Smooth muscle cell (in vitro differentiated cells): ENCODE measurements at regions not wholly inside any gene's neighbourhood (a gene's known extent, or its start where the extent isn't known, plus 50 kb on each side); places are given as distances from the start of the nearest gene placed in this dataset.

Experiments
- DNase-seq: peaks from one replicate; lab custom pipeline; 2025; ENCODE audit not compliant: unreplicated experiment; lab: John Stamatoyannopoulos, UW
- H2AFZ ChIP-seq: fragments of 200-600 bp; sonication (generic); 2 replicates; pipeline ENCODE4 v1.6.0; 2016; ENCODE audit warnings: antibody characterized with exemption, low read depth, mild to moderate bottlenecking
- H3F3A ChIP-seq: fragments of 200-600 bp; sonication (generic); 2 replicates; pipeline ENCODE4 v1.6.0; 2017; ENCODE audit warnings: antibody characterized with exemption, low read depth
- H3K27ac ChIP-seq: fragments of 200-600 bp; sonication (generic); 2 replicates; pipeline ENCODE4 v1.5.1; 2016; ENCODE audit warnings: low read depth, mild to moderate bottlenecking
- H3K27me3 ChIP-seq: fragments of 200-600 bp; sonication (generic); 2 replicates; pipeline ENCODE4 v1.6.1; 2016; ENCODE audit warnings: low read depth, mild to moderate bottlenecking
- H3K36me3 ChIP-seq: fragments of 200-600 bp; sonication (generic); 2 replicates; pipeline ENCODE4 v1.5.1; 2016; ENCODE audit warnings: low read depth
- H3K4me1 ChIP-seq: fragments of 200-600 bp; sonication (generic); 2 replicates; pipeline ENCODE4 v1.5.1; 2016; ENCODE audit warnings: low read depth
- H3K4me2 ChIP-seq: fragments of 200-600 bp; sonication (generic); 2 replicates; pipeline ENCODE4 v1.6.0; 2016; ENCODE audit warnings: mild to moderate bottlenecking
- H3K4me3 ChIP-seq: fragments of 200-600 bp; sonication (generic); 2 replicates; pipeline ENCODE4 v1.5.1; 2016; ENCODE audit warnings: mild to moderate bottlenecking
- H3K79me2 ChIP-seq: fragments of 200-600 bp; sonication (generic); 2 replicates; pipeline ENCODE4 v1.6.0; 2016; ENCODE audit warnings: low read depth, mild to moderate bottlenecking
- H3K9ac ChIP-seq: fragments of 200-600 bp; sonication (generic); 2 replicates; pipeline ENCODE4 v1.6.0; 2016; ENCODE audit warnings: low read depth
- H3K9me3 ChIP-seq: fragments of 200-600 bp; sonication (generic); replicated peaks from 2 replicates; pipeline ENCODE4 v1.5.1; 2016; ENCODE audit warnings: low read depth
- H4K20me1 ChIP-seq: fragments of 200-600 bp; sonication (generic); 2 replicates; pipeline ENCODE4 v1.6.0; 2016; ENCODE audit warnings: low read depth
- CTCF ChIP-seq: fragments of 200-600 bp; sonication (generic); IDR thresholded peaks from 2 replicates; pipeline ENCODE4 v1.5.1; 2017; ENCODE audit warnings: borderline replicate concordance, mild to moderate bottlenecking, antibody characterized with exemption; ENCODE audit not compliant: insufficient read depth, poor library complexity, severe bottlenecking
- WGBS: methylation state at CpG from one replicate; pipeline ENCODE4 v1.1.7; 2016; ENCODE audit warnings: low lambda C conversion rate; 5-methylcytosine and 5-hydroxymethylcytosine counted together

- no peak overlapping the region for H2AFZ ChIP-seq
These were observed 187.5 kb upstream of the DTNA start for GRCh38 chr18:34522603-34523002.

GRCh38 chr18:34525244-34525643 lies 184.9 kb upstream of the DTNA start:
- Histone ChIP-seq H3K4me2 (no peak overlapping the region), H4K20me1 (no peaks in the 10 kb centered on the region), H3F3A (no peaks in the 10 kb centered on the region), H3K27ac (no peak overlapping the region), H3K4me1 (no peaks in the 10 kb centered on the region), H3K4me3 (no peak overlapping the region), H2AFZ (no peak overlapping the region), H3K9ac (no peak overlapping the region), H3K36me3 (no peaks in the 10 kb centered on the region), H3K79me2 (no peaks in the 10 kb centered on the region), H3K9me3 (no peaks in the 10 kb centered on the region), H3K27me3 (no peaks in the 10 kb centered on the region)
- DNase-seq: no peak
- WGBS: 82% methylated on average over 2 of the region's 2 CpGs
- no peak for TF ChIP-seq CTCF

More at GRCh38 chr18:34522603-34523002, 187.5 kb upstream of the DTNA start:
- Histone ChIP-seq H3K27ac (no peak overlapping the region), H3K79me2 (no peaks in the 10 kb centered on the region), H3K9me3 (no peaks in the 10 kb centered on the region), H3K4me1 (no peaks in the 10 kb centered on the region), H3K36me3 (no peaks in the 10 kb centered on the region), H3K27me3 (no peaks in the 10 kb centered on the region), H3K9ac (no peak overlapping the region), H3F3A (no peaks in the 10 kb centered on the region), H3K4me2 (no peak overlapping the region), H3K4me3 (no peak overlapping the region), H4K20me1 (no peaks in the 10 kb centered on the region)
- TF ChIP-seq CTCF: no peak
- WGBS: 94% methylated on average over 3 of the region's 3 CpGs
- DNase-seq: no peak

GRCh38 chr18:34528177-34528576 lies 181.9 kb upstream of the DTNA start:
- H3K4me1 ChIP-seq: no peaks in the 10 kb centered on the region
- H3F3A ChIP-seq: no peaks in the 10 kb centered on the region
- no peak for TF ChIP-seq CTCF
- no peaks in the 10 kb centered on the region for H3K9me3 ChIP-seq
- no peaks in the 10 kb centered on the region for H3K36me3 ChIP-seq
- H2AFZ ChIP-seq: no peak overlapping the region
- H3K9ac ChIP-seq: no peak overlapping the region
- DNase-seq: no peak
- H4K20me1 ChIP-seq: no peaks in the 10 kb centered on the region
- H3K4me2 ChIP-seq: no peak overlapping the region
- H3K27ac ChIP-seq: no peak overlapping the region
- 93% methylated on average over 3 of the region's 3 CpGs for WGBS
- no peak overlapping the region for H3K4me3 ChIP-seq
- H3K79me2 ChIP-seq: no peaks in the 10 kb centered on the region
- H3K27me3 ChIP-seq: no peaks in the 10 kb centered on the region
